HG03520 (cell line): ENCODE measurements at regions not wholly inside any gene's neighbourhood (a gene's known extent, or its start where the extent isn't known, plus 50 kb on each side); places are given as distances from the start of the nearest gene placed in this dataset.

Experiments
- ATAC-seq: cut with Tn5 transposase; IDR thresholded peaks from one replicate; pipeline ENCODE4 v1.9.1; 2021; ENCODE audit warnings: mild to moderate bottlenecking, moderate library complexity; ENCODE audit not compliant: unreplicated experiment

GRCh38 chr5:4949108-4949507 lies 191.0 kb upstream of the ADAMTS16 start:
- no peak for ATAC-seq

GRCh38 chr5:4953576-4953975 lies 186.6 kb upstream of the ADAMTS16 start:
- ATAC-seq = no peak

GRCh38 chr5:4954048-4954447 lies 186.1 kb upstream of the ADAMTS16 start:
- ATAC-seq = no peak

GRCh38 chr5:4963265-4963664 lies 176.9 kb upstream of the ADAMTS16 start:
- no peak for ATAC-seq

GRCh38 chr5:4969351-4969750 lies 170.8 kb upstream of the ADAMTS16 start:
- ATAC-seq = no peak

- ATAC-seq = no peak
Measured at GRCh38 chr5:4970171-4970570, 170.0 kb upstream of the ADAMTS16 start.

GRCh38 chr5:4976902-4977301 lies 163.2 kb upstream of the ADAMTS16 start:
- ATAC-seq = no peak

- ATAC-seq = no peak
Measured at GRCh38 chr5:4977416-4978110, 162.6 kb upstream of the ADAMTS16 start.

GRCh38 chr5:4980201-4980600 lies 159.9 kb upstream of the ADAMTS16 start:
- ATAC-seq = no peak

- ATAC-seq = no peak
Measured at GRCh38 chr5:4981608-4982007, 158.5 kb upstream of the ADAMTS16 start.

GRCh38 chr5:4983701-4984100 lies 156.4 kb upstream of the ADAMTS16 start:
- ATAC-seq = no peak

GRCh38 chr5:4984461-4984860 lies 155.7 kb upstream of the ADAMTS16 start:
- ATAC-seq = no peak

- no peak for ATAC-seq
Measured at GRCh38 chr5:4987431-4987830, 152.7 kb upstream of the ADAMTS16 start.

- no peak for ATAC-seq
Measured at GRCh38 chr5:4989118-4989517, 151.0 kb upstream of the ADAMTS16 start.

- ATAC-seq = no peak
Measured at GRCh38 chr5:4990017-4990416, 150.1 kb upstream of the ADAMTS16 start.

GRCh38 chr5:4990462-4990861 lies 149.7 kb upstream of the ADAMTS16 start:
- ATAC-seq = no peak

- no peak for ATAC-seq
Measured at GRCh38 chr5:4991925-4992324, 148.2 kb upstream of the ADAMTS16 start.

- no peak for ATAC-seq
Measured at GRCh38 chr5:4995014-4995413, 145.1 kb upstream of the ADAMTS16 start.

- no peak for ATAC-seq
Measured at GRCh38 chr5:5005353-5005752, 134.8 kb upstream of the ADAMTS16 start.

- ATAC-seq = no peak
Measured at GRCh38 chr5:5006548-5006947, 133.6 kb upstream of the ADAMTS16 start.

GRCh38 chr5:5009240-5009639 lies 130.9 kb upstream of the ADAMTS16 start:
- ATAC-seq = no peak

GRCh38 chr5:5011151-5011550 lies 129.0 kb upstream of the ADAMTS16 start:
- no peak for ATAC-seq

GRCh38 chr5:5014586-5015235 lies 125.4 kb upstream of the ADAMTS16 start:
- ATAC-seq = no peak
